ENCODE measurements at regions not wholly inside any gene's neighbourhood (a gene's known extent, or its start where the extent isn't known, plus 50 kb on each side); places are given as distances from the start of the nearest gene placed in this dataset.

DNA sequence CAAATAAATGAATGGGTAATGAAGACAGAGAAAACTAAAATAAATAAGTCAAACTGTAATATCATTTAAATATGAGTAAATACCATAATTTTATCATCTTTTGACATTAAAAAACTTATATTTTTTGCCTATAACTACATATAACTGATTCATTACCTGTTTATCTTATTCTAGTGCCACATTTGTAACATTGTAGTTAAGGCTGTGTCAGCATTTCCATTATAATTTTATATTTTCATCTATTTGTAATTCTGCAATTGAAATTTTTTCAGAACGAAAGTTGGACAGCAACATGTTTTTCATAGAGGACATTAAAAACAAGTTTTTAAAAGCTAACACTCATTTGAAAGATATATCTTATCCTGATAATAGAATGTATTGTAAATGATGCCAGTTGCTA is 1286.5 kb downstream of the LRFN5 start:
- Histone ChIP-seq H3K79me1 (ENCODE audit: low read depth in 1 of 2, low read length in 2 of 2) (no peaks in the 10 kb centered on the region), H2BK20ac (ENCODE audit: low read depth, low read length) (no peak overlapping the region), H3K4me3 (ENCODE audit: insufficient read depth, low read depth, low read length) (no peak overlapping the region), H2BK5ac (ENCODE audit: low read depth, low read length, poor library complexity, severe bottlenecking) (no peak overlapping the region), H3K36me3 (ENCODE audit: control insufficient read depth, insufficient read depth, low read length) (no peaks in the 10 kb centered on the region), H3K4me2 (ENCODE audit: low read depth, low read length) (no peak overlapping the region), H3K9me1 (ENCODE audit: insufficient read depth, low read length) (no peaks in the 10 kb centered on the region), H3K4me1 (ENCODE audit: control insufficient read depth, insufficient read depth, low read length) (no peaks in the 10 kb centered on the region), H4K5ac (ENCODE audit: low read depth, low read length) (no peak overlapping the region), H3K9me3 (ENCODE audit: control insufficient read depth, insufficient read depth, low read length) (no peaks in the 10 kb centered on the region), H3K27me3 (ENCODE audit: control insufficient read depth, insufficient read depth, low read length) (no peaks in the 10 kb centered on the region), H3K56ac (ENCODE audit: extremely low read depth, insufficient read depth, low read length) (no peak overlapping the region), H3K14ac (replicated peaks; ENCODE audit: low read depth, low read length) (no peak overlapping the region), H2AFZ (replicated peaks; ENCODE audit: low read length, poor library complexity) (no peak overlapping the region), H3K27ac (ENCODE audit: insufficient read depth, low read length) (no peak overlapping the region), H2BK120ac (ENCODE audit: low read depth, low read length) (no peak overlapping the region), H2BK15ac (ENCODE audit: low read depth, low read length) (no peak overlapping the region), H2AK5ac (ENCODE audit: low read depth, low read length) (no peak overlapping the region), H3K23ac (ENCODE audit: low read depth, low read length) (no peak overlapping the region), H2AK9ac (replicated peaks; ENCODE audit: low read depth, low read length, poor library complexity) (no peak overlapping the region), H4K91ac (ENCODE audit: insufficient read depth, low read depth, low read length) (no peak overlapping the region), H4K20me1 (ENCODE audit: insufficient read depth, low read length) (no peaks in the 10 kb centered on the region), H4K8ac (ENCODE audit: low read depth in 2 of 2, low read length in 2 of 2) (no peak overlapping the region), H3K9ac (ENCODE audit: low read depth, low read length) (no peak overlapping the region), H3K18ac (ENCODE audit: low read depth, low read length) (no peak overlapping the region), H3K4ac (ENCODE audit: low read depth, low read length) (no peak overlapping the region)
- no TSS peak for BruUV-seq (replicated peaks)
- DNase-seq, result no peak
- WGBS, 2 experiments (ENCODE audit: extremely low coverage in 2 of 2, insufficient read length in 1 of 2), result no CpG with 5 or more reads among the region's 1 CpG
- dilution Hi-C loops (cut with HindIII; ENCODE audit: low sequenced_read_pairs, unreplicated experiment), result no loop called here
- ATAC-seq (ENCODE audit: low read depth), result no peak
- intact Hi-C loops (cut with micrococcal nuclease), result no loop called here
- CTCF ChIA-PET, result no interaction called here
- TF ChIP-seq FOS (IDR thresholded peaks at IDR 0.05; ENCODE audit: low read depth, low read length) (no peak), MAFK (IDR thresholded peaks at IDR 0.05; ENCODE audit: low read depth, low read length) (peak; percentile 71)
- in situ Hi-C loops (cut with MboI; ENCODE audit: low sequenced_read_pairs), result no loop called here
- POLR2A ChIA-PET (ENCODE audit: unreplicated experiment), result no interaction called here
